Left lung (tissue), 4 donors: ENCODE measurements at regions not wholly inside any gene's neighbourhood (a gene's known extent, or its start where the extent isn't known, plus 50 kb on each side); places are given as distances from the start of the nearest gene placed in this dataset.
"Not testable (repeated sequence)": the region's sequence is repeated elsewhere in the genome, so short reads cannot be mapped to it uniquely, and the experiment has no call there.

Experiments used
- ATAC-seq: fragments of 200-7000 bp; cut with Tn5 transposase; one replicate; pipeline ENCODE4 v1.9.1; 2020; ENCODE audit warnings: moderate library complexity
- DNase-seq, 4 donors: peaks; one replicate each; pipeline ENCODE4 v3.0.0-alpha.2; 2013 to 2020
- H3K27ac ChIP-seq, 2 donors: fragments of 200-600 bp; sonication (generic) in 1 of 2; one replicate each; pipeline versions ENCODE4 v1.5.0 to v1.8.0; 2020 to 2021
- H3K27me3 ChIP-seq, 2 donors: fragments of 200-600 bp; sonication (generic) in 1 of 2; one replicate each; pipeline versions ENCODE4 v1.5.0 to v1.8.0; 2020 to 2021
- H3K36me3 ChIP-seq, 2 donors: fragments of 200-600 bp; sonication (generic) in 1 of 2; one replicate each; pipeline versions ENCODE4 v1.5.0 to v1.8.0; 2020 to 2021
- H3K4me1 ChIP-seq, 2 donors: fragments of 200-600 bp; one replicate each; pipeline ENCODE4 v1.8.0; 2021
- H3K4me3 ChIP-seq, 2 donors: fragments of 200-600 bp; sonication (generic) in 1 of 2; one replicate each; pipeline versions ENCODE4 v1.5.0 to v1.8.0; 2020 to 2021; ENCODE audit warnings: mild to moderate bottlenecking in 1 of 2
- H3K9me3 ChIP-seq, 2 donors: fragments of 200-600 bp; sonication (generic) in 1 of 2; one replicate each; pipeline versions ENCODE4 v1.5.0 to v1.8.0; 2020 to 2021
- intact Hi-C, 2 donors: fragments of 100-400 bp; cut with DNase I; formaldehyde crosslinking; loops; one replicate each; pipeline versions ENCODE4 v1.11.2 to v1.14.2; 2022
- TF ChIP-seq, protein P1 (sequence below), 2 donors: fragments of 200-600 bp; sonication (generic) in 1 of 2; IDR thresholded peaks; one replicate each; pipeline versions ENCODE4 v1.5.0 to v1.8.0; 2021; ENCODE audit warnings: antibody characterized with exemption in 2 of 2
- donor health status: DM: no; HTN: yes; CAD: no.
- donor health status: DM: no; HTN: no; CAD: no.

DNA sequence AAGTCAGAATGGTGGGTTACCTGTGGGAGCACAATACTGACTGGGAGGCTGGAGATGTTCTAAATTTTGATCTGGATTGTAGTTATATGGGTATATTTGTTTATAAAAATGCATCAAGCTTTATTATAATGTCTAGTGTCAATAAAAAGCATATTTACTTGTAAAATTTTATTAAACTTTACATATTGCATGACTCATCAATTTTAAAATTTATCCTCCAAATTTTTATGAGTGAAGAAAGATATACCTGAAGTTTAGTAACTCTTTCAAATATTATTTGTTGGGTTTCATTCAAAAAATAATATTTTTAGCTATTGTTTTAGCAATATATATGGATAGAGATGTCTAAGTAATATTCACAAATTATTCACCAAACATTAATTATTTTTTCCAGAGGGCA lies 103.0 kb downstream of the ANXA5 start:
- H3K4me1 ChIP-seq: no peaks in the 10 kb centered on the region
- no peak overlapping the region for H3K4me3 ChIP-seq
- TF ChIP-seq, protein P1, sequence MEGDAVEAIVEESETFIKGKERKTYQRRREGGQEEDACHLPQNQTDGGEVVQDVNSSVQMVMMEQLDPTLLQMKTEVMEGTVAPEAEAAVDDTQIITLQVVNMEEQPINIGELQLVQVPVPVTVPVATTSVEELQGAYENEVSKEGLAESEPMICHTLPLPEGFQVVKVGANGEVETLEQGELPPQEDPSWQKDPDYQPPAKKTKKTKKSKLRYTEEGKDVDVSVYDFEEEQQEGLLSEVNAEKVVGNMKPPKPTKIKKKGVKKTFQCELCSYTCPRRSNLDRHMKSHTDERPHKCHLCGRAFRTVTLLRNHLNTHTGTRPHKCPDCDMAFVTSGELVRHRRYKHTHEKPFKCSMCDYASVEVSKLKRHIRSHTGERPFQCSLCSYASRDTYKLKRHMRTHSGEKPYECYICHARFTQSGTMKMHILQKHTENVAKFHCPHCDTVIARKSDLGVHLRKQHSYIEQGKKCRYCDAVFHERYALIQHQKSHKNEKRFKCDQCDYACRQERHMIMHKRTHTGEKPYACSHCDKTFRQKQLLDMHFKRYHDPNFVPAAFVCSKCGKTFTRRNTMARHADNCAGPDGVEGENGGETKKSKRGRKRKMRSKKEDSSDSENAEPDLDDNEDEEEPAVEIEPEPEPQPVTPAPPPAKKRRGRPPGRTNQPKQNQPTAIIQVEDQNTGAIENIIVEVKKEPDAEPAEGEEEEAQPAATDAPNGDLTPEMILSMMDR (IDR thresholded peaks at IDR 0.05): no peak
- H3K27me3 ChIP-seq: no peaks in the 10 kb centered on the region
- H3K27ac ChIP-seq: no peak overlapping the region
- intact Hi-C loops: no loop called here
- H3K36me3 ChIP-seq: no peaks in the 10 kb centered on the region
- ATAC-seq (no peak), DNase-seq (no peak)
- no peaks in the 10 kb centered on the region for H3K9me3 ChIP-seq

DNA sequence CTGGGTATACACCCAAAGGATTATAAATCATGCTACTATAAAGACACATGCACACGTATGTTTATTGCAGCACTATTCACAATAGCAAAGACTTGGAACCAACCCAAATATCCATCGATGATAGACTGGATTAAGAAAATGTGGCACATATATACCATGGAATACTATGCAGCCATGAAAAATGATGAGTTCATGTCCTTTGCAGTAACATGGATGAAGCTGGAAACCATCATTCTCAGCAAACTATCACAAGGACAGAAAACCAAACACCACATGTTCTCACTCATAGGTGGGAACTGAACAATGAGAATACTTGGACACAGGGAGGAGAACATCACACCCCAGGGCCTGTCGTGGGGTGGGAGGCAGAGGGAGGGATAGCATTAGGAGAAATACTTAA lies 104.5 kb downstream of the ANXA5 start:
- H3K27me3 ChIP-seq, ATAC-seq, H3K36me3 ChIP-seq, H3K4me3 ChIP-seq, H3K9me3 ChIP-seq, DNase-seq, intact Hi-C loops, H3K27ac ChIP-seq, H3K4me1 ChIP-seq: not testable (repeated sequence)

DNA sequence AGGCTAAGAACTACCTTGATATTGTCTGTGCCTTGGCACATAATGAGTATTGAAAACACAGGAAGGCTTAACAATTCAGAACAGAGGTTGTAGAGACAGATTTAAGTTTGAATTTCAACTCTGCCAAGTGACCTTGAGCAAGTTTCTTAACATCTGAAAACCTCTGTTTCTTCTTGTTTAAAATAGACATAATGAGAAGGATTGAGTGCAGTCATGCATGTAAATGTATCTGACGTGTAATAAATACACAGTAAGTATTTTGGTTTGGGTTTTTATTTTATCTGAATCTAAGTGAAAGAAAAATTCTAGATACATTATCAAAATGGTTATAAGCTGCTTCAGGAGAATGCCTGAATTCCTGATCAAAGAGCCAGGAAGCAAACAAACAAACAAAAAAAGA lies 111.9 kb downstream of the ANXA5 start:
- no peak for ATAC-seq
- intact Hi-C loops: no loop called here
- Histone ChIP-seq H3K36me3 (no peaks in the 10 kb centered on the region), H3K4me1 (no peaks in the 10 kb centered on the region), H3K27me3 (no peaks in the 10 kb centered on the region), H3K4me3 (no peak overlapping the region), H3K27ac (no peak overlapping the region), H3K9me3 (no peaks in the 10 kb centered on the region)
- TF ChIP-seq, protein P1 (IDR thresholded peaks at IDR 0.05): no peak
- DNase-seq: no peak

DNA sequence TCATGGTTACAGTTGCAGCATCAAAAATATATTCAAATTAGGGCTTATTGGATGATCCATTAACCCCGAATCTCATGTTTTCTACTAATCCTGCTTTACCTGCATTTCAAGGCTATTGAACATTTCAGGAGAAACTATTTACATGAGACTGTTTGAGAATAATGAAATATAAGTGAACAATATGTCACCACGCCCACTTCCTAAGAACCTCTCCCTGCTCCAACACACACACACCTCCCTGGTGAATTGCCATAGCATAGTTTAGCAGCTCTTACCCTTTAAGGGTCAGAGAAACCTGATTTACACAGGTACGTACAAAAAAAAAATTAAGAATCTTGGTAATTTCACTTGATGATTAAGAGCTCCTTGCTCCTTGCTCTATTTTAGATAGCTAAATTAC lies 113.4 kb downstream of the ANXA5 start:
- peak; percentile 84 for ATAC-seq
- TF ChIP-seq, protein P1 (IDR thresholded peaks at IDR 0.05): no peak
- peak in 1 of 4 donors; percentile 34 for DNase-seq

DNA sequence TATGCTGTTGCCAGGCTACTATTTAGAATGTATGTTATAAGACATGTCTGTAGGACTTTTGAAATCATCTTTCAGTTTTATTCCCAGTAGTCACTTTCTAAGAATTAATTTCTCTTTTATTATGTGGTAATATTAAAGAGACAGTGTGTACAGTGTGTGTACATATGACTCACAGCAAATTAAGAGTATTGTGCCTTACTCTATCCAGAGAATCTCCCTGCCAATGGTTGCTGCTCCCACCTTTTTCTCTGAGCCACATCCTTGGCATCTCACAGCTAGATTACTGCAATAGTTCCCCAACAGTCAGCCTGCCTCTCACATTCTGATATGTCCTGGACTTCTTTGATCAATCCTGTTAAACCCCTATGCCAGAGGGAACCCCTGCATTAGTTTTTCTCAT lies 114.5 kb downstream of the ANXA5 start:
- Histone ChIP-seq H3K4me3 (no peak overlapping the region), H3K36me3 (no peaks in the 10 kb centered on the region), H3K27ac (no peak overlapping the region), H3K27me3 (no peaks in the 10 kb centered on the region), H3K9me3 (no peaks in the 10 kb centered on the region), H3K4me1 (no peaks in the 10 kb centered on the region)
- DNase-seq (no peak), ATAC-seq (peak; percentile 60)
- TF ChIP-seq, protein P1 (IDR thresholded peaks at IDR 0.05): no peak
- intact Hi-C loops: no loop called here

More for the DNA sequence above, 113.4 kb downstream of the ANXA5 start:
- no peaks in the 10 kb centered on the region for H3K4me1 ChIP-seq
- H3K27me3 ChIP-seq: no peaks in the 10 kb centered on the region
- H3K27ac ChIP-seq: no peak overlapping the region
- H3K36me3 ChIP-seq: no peaks in the 10 kb centered on the region
- intact Hi-C loops: no loop called here
- no peak overlapping the region for H3K4me3 ChIP-seq
- no peaks in the 10 kb centered on the region for H3K9me3 ChIP-seq

DNA sequence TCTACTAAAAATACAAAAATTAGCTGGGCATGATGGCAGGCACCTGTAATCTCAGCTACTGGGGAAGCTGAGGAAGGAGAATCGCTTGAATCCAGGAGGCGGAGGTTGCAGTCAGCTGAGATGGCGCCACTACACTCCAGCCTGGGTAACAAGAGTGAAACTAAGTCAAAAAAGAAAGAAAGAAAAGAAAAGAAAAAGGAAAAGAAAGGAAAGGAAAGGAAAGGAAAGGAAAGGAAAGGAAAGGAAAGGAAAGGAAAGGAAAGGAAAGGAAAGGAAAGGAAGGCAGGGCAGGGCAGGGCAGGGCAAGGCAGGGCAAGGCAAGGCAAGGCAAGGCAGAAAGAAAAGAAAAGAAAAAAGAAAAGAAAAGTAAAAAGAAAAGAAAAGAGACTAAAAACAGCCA lies 121.4 kb downstream of the ANXA5 start:
- H3K27ac ChIP-seq, DNase-seq, H3K36me3 ChIP-seq, H3K4me1 ChIP-seq, ATAC-seq, H3K27me3 ChIP-seq, H3K4me3 ChIP-seq, intact Hi-C loops, H3K9me3 ChIP-seq: not testable (repeated sequence)
